ENCODE measurements at regions not wholly inside any gene's neighbourhood (a gene's known extent, or its start where the extent isn't known, plus 50 kb on each side); places are given as distances from the start of the nearest gene placed in this dataset.
"Not testable (repeated sequence)": the region's sequence is repeated elsewhere in the genome, so short reads cannot be mapped to it uniquely, and the experiment has no call there.

DNA sequence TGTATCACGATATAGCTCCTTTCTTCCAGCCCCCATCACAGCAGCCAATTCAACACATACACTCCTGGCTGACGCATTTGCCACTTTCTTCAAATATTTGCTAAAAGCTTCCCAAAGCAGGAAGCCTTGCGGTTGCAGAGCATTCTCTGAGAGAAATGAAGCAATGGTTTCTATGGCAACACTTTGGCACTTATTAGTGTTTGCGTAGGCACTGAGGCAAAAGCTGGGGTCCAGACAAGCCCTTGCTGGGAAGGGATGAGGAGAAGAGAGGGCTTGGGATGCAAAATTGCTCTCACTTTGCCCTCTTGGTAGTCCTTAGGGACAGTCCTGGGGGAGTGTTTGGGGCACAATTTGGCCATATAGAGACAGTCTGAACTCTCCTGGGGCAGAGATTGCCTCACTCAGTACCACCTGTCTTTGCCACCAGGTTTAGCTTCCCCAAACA, 55.0 kb upstream of the PAK3 start:
- no peak for DNase-seq

DNA sequence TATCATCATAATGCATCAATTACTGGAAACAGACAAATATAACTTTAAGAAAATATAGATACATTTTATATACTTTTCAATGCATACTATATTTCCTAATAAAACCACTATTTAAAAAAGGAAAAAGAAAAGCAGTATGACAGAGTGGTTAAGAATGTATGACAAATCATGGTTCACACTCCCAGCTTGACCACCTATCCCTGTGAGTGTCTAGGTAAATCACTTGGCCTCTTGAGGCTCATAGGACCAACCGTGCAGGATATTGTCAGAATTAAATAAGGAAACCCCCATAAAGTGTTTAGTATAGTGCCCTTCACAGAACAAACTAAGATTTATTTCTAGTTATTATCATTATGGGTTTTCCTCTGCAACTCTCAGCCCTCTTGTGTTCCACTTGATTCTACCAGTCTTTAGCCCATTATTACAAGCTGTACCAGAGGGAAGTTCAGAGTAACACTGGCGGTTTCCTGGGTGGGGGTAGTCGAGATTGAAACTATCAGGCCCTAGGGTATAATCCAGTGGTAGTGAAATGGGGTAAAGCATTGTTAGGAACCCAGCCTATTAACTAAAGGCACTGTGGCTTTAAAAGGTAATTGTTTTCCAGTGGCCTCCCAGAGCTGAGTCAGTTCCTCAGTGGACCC, 55.5 kb upstream of the PAK3 start:
- DNase-seq = no peak

DNA sequence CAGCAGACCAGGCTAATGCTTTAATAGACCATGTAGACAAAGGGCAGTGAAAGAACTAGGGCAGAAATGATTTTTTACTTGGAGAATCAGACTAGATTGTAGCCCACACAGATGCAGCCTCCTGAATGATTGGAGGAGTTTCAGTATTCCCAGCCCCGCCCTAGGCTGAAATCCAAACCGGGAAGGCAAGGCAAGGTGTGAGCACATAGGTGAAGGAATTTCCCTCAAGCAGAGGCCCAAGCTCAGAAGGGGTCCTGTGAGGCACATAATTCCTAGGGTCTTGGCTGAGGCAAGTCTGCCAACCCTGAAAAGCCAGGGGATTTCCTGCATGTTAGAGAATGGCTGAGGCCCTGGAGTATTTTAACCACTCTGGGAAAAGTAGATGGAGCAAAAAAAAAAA, 56.4 kb upstream of the PAK3 start:
- no peak for DNase-seq

DNA sequence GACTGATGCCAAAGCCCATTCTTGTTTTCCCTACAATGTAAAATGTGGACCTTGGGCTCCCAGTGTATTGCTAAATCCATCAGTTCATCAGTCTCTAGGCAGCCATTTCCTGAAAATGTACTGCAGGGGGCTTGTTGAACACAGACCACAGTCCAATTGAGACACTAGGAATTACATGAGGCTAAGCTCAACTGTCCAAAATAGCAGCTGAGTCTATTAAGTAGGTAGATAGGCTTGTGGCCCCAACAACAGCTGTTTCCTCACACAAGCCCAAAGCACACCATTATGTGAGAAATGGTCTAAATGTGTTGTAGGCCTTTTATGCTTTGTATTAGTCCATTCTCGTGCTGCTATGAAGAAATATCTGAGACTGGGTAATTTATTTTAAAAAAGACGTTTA, 60.0 kb upstream of the PAK3 start:
- no peak for DNase-seq

DNA sequence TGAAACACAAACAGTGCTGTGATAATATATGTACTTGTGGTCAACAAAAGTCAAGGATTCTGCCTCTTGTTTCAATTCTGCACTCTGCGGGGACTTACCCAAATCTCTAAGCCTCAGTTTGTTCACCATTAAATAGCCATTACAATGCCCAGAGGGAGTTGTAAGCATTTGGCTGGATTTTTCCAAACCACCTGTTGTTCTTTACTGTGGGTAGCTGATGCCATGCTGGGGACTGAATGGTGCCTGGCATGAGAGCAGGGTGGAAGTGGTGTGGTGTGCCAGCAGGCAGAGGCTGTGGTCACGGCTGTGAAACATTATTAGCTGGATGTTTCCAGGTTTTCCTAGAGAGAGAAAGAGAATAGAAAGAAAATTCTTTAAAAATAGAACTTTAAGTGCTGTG, 60.7 kb upstream of the PAK3 start:
- no peak for DNase-seq

DNA sequence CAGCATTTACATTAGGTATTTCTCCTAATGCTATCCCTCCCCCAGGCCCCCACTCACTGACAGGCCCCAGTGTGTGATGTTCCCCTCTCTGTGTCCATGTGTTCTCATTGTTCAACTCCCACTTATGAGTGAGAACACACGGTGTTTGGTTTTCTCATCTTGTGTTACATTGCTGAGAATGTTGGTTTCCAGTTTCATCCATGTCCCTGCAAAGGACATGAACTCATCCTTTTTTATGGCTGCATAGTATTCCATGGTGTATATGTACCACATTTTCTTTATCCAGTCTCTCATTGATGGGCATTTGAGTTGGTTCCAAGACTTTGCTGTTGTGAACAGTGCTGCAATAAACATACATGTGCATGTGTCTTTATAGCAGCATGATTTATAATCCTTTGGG, 73.0 kb upstream of the PAK3 start:
- DNase-seq = not testable (repeated sequence)

DNA sequence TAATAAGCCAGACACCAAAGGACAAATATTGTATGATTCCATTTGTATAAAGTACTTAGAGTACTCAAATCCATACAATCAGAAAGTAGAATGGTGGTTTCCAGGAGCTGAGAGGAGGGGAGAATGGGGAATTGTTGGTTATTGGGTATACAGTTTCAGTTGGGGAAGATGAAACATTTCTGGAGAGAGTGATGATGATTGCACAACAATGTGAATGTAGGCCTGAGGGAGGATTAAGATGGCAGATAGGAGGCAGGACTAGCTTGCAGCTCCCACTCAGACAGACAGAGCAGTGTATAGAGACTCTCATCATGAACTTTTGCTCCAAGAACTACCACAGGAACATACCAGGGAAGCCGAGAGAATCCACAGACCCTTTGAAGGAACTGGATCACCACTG, 75.7 kb upstream of the PAK3 start:
- no peak for DNase-seq

DNA sequence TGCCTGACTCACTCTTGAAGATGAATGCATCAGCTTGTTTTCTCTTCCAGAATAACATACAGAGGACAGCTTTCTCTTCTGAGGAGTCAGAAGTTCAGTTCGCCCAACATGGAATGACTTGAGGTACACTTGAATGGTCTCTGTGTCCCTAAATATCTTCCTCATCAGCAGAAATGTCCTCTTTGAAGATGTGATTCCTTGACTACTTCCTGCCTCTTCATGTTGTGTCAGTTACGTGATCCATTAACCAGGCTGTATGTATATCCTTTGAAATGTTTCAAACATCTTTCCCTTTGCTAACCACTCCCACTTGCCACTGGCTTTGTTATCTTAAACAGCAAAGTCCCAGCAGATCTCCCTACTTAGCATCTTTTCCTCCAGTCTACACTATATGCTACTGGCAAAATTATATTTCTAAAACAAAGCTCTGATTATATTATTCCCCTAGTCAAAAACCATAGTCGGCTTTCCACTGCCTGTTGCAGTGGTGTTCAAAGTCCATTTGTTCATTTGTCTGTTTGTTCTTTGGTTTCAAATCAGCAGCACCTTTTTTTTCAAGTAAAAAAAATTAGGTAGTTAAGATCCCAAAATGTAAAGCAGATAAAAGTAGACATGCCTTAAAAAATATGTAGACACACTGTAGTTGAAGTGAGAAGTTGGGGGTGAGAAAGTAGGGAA, 82.1 kb upstream of the PAK3 start:
- DNase-seq = no peak

DNA sequence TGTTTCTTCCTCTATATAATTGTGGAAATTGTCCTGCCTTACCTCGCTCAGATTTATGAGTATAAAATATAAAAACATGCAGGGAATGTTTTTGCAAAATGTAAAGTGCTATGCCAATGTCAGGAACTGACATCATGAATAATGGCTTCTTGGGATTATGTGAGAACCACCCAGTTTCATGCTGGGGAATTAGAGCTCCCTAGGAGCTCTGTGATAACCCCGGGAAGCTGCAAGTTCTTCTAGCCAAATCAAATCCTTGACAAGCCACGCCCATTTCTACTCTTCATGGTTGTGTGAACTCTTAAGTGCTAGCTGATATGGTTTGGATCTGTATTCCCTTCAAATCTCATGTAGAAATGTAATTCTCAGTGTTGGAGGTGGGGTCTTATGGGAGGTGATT, 85.9 kb upstream of the PAK3 start:
- no peak for DNase-seq

DNA sequence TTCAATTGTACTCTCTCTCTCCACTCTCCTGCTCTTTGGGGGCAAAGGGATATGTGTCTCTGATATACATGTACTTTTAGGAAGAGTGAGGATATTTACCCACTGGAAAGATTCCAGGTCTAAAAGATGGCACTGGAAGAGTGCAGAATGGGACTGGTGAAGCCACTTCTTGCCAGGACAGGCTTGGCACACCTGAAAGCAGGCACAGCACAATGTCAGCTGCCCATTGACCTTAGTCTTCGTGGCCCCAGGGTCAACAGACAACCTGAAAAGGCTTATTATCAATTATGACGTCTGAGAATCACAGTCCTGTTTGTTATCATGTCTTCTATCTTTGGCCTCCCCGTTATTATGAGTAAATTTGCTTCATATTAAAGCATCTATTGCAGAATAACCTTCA, 86.7 kb upstream of the PAK3 start:
- DNase-seq = no peak

DNA sequence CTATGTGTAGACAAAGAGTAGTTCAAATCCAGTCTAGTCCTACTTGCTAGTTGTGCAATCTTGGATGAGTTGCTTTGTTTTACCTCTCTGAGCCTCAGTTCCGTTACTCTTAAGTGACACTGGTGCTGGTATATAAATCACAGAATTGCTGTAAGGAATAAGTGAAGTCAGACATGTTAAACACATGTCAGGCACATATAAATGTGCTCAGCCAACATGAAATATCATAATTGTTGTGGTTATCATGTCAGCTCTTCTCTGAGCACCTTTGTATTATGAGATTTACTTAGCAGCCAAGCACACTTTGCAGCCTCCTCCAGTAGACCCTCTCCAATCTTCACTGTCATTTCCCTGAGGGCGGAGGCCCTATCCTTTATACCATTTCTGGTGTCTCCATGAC, 87.9 kb upstream of the PAK3 start:
- no peak for DNase-seq

DNA sequence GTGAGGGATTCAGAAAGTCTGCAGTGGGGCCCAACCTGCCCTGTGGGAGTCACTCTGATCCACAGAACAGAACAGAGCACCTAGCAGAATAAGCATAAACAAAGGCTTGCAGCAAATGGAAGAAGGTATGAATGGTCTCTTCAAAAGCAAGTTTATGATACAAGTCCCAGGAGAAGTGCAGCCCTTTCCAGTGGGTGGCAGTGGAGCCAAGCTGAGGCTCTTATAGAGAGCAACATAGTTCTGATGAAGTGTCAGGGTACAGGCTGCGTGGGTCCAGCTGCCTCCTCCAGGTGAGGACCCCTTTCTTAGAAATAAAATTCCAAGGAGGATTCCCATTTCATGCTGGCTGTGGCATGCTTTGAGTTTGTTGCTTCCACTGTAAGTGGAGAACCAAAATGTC, 88.8 kb upstream of the PAK3 start:
- no peak for DNase-seq

DNA sequence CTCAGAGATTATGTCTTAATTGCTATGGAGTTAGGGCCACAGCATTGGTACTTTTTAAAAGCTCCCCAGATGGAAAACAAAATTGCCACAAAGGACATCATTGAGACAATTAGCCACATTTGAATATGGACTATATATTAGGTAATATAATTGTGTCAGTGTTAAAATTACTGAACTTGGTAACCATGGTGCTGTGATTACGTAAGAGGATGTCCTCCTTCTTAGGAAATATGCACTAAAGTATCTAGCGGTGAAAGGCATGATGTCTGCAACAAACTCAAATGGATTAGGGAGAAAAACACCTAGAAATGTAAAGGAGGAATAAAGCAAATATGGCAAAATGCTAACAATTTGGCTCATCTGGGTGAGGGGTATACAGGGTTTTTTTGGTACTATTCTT, 89.9 kb upstream of the PAK3 start:
- DNase-seq = no peak

DNA sequence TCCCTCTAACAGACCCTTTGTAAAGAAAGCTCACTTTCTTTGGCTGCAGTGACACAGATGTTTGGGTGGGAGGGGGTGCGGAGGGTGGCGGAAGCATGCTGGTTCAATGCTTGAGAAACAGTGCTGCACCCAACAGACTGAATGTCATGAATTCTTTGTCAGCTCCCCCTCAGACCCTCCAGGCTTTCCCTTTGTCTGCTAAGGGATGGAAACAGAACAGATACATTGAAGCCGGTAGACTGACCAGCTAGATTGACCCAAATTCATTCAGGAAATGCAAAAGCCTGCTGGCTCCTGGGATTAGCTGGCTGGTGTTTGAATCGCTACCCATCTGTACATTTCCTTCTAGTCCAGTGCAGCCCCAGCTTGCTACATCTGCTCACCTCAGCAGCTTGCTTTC, 90.8 kb upstream of the PAK3 start:
- no peak for DNase-seq

DNA sequence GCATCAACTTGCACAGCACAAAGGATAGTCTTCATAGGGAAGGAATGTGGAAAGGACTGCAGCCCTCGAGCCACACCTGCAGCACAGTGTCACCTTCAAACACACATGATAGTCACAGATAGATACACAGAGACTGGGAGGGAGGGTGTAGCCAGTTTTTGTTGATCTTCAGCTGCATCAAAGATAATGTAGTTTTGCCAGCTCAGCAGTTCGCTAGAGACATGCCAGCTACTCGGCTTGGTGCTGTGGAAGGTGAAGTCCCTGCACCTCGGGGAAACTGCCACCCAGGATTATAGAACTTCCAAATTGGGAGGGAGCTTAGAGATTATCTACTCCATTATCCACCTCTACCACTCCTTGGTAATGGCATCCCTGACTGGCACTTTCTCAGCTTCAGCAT, 92.9 kb upstream of the PAK3 start:
- no peak for DNase-seq

DNA sequence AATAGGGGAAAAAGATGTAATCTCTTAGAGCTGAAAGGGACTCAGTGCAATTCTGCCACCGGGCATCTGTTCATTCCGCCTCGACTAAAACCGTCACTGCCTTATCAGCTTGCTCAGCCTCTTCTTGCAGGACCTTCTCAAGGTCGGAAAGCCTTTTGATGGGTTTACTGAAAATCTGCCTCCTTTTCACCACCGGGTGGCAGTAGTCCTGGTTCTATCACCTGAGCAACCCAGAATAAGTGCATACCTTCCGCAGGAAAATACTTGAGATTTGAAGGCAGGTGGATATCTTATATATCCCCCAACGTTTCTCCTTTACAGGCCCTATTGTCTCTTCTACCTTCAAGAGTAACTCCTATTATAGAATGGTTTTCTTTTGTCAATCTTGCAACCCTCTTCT, 103.4 kb upstream of the PAK3 start:
- DNase-seq = no peak

DNA sequence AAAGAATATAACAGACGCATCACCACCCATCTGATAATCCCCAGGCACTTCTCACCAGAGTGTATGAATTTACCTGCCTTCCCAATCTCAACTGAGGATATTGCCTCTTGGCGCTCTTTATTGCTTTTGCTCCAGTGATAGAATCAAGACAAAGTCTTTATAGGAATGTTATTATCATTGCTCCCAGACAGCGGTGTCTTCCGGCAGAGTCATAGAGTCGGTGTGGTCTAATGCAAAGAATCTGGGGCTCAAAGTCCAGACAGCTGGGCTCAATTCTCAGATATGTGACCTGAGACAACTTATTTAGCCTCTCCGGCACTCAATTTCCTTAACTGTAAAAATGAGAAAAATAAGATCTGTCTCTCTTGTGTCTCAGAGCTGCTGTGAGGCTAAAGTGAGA, 106.1 kb upstream of the PAK3 start:
- DNase-seq = no peak

DNA sequence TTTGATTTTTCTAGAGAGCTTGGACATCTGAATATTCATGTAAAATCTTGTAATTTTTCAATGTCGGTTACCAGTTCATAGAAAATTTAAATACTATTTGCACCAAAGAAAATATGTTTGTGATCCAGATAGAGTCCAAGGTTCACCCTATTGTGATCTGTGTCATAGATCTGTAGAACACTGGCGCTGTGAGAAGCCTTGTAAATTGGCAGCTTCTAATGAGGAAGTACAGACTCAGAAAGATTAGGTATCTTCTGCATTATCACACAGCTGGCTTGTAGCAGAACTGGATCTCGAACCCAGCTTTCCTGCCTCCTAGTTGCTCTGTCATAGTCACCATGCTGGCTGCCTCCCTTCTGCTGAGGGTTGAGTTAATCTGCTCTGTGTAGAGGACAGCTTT, 106.5 kb upstream of the PAK3 start:
- DNase-seq = no peak

DNA sequence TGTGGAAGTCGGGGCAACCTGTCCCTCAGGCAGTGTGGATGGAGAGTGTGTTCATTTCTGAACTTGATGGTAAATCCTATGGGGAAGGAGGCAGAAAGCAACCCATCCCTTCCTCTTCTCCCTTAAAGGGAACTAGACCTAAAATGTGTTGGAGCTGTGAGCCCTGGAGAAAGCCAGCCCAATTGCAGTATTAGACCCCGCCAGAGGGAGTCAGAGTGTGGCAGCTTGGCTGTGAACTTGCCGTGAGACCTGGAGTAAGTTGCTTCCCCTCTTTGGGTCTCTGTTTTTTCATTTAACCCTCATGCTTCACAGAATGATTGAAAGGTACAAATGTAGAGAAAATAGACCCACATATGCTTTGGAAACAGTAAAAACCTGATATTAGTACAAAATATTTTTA, 108.7 kb upstream of the PAK3 start:
- DNase-seq = no peak

DNA sequence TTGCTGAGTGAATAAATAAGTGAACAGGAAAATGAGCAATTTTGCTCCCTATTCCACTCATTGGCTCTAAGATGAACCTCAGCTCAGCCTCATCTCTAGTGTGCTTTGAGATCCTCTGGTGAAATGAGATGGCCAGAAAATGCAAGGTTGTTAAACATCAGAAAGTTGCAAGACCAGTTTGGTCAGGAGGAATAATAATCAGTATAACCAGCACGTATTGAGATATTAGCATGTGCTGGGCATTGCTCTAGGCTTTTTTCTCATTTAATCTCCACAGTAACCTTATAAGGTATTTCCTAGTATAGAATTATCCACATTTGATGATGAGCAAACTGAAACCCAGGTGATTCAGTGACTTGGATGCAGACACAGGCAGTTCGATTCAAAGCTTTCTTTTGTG, 110.5 kb upstream of the PAK3 start:
- no peak for DNase-seq

DNA sequence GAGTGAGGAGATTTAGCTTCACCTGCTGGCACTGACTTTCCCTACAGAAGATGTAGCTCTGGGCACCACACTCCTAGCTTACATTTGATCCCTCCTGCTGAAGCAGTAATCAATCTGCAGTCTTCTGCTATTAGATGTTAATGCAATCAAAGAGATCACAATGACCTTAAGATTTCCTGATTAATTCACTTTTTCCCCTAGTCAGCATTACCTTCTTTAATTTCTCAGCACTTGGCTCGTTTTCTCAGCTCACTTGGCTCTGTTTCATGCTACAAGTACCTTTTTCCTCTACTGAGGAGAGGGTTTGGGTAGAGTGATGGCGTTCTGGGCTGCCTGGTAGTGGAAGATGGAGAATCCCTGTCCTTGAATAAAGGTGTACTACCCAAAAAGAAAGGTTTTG, 113.0 kb upstream of the PAK3 start:
- DNase-seq = no peak

DNA sequence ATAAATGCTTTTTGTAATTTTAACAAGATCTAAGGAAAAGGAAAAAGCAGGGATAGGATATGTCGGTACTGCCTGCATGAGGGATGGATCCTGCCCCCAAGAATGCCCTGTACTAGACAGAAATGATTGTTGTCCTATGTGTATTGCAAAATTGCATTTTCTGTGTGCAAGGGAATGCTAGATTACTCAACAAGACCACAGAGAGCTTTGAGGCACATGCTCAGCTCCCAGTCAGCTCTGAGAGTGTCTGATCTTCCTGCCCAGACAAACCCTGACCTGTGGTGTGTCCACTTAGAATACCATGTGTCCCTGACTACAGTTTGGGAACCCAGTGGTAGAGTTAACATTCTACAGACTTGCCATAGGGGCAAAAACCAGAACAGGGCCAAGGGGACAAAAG, 129.2 kb upstream of the PAK3 start:
- no peak for DNase-seq

DNA sequence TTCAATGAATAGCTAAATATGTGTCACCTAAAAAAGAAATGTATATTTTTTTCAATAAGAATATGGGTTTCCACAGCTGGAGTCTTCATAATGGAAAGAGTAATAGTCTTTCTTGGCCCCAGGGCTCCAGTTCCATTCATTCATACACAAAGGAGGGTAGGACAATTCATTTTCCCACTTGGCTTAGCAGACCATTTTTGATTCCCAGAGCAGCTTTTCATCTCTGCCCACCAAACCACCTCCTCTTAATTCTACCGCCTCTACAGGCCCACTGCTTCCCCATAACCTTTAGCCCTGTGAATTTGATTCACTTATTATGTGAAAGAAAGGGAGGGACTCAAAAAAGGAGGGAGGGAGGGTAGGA, 129.9 kb upstream of the PAK3 start:
- DNase-seq = no peak

DNA sequence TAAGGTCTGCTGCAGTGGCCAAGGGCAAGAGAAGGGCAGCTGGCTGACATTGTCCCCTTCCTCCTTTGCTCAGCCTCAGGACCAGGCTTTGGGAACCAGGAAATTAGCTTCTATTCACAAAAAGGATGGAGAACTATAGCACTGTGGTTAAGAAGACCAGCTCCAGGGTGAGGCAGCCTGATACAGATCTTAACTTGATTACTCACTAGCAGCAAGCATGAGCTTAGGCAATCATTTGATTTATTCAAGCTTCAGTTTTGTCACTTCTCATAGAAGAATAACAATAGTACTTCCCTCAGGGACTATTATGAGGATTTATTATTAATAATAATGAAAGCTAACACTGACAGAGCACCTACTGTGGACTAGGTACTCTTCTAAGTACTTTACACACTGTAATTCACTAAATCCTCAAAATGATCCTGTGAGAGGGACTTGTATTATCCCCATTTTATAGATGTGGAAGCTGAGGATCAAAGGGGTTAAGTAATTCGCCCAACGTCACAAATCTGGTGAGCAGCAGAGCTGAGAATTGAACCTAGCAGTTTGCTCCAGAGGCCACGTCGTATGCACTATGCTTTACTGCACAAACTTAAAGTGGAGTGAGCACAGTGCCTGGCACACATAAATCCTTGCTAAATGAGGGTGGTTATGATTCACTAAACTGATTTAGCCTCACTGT, 130.4 kb upstream of the PAK3 start:
- DNase-seq = no peak

All from skin of body (tissue), 1 donor.